ENCODE measurements at regions not wholly inside any gene's neighbourhood (a gene's known extent, or its start where the extent isn't known, plus 50 kb on each side); places are given as distances from the start of the nearest gene placed in this dataset.

DNA sequence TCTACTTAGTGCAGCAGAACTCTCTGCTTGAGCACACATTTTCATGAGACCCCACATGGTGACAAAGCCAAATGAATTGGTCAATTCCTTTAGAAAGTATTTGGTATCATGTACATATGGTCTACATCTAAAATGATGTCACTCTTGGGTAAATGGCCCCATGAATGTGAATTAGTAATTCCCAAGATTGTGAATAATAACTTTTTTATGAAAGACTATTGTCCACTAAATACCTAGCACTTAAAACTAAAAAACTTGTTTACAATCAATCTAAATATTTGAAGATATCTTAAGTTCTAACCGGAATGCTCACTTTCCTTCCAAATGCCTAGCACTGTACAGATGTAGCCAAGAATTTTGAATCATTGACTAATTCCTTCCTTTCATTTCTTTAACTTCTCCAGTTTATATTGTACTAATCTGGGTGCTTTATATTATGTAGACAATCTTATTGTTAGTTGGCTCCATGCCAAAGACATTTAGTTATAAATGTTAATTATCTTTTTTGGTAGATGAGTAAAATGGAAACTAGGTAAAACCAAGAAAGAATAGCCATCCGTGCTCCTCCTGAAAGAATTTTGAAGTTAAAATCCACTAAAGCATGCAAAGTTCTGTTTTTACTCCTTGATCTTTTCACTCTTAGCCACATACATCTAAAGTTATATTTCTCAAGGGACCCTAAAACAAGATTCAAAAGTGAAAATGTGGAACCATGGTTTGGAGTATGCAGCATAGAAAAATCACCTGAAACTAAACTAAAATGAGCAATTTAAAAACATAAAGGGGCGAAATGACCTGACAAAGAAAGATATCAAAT lies 145.0 kb upstream of the ARHGAP20 start (continued):
- TF ChIP-seq, protein P1, sequence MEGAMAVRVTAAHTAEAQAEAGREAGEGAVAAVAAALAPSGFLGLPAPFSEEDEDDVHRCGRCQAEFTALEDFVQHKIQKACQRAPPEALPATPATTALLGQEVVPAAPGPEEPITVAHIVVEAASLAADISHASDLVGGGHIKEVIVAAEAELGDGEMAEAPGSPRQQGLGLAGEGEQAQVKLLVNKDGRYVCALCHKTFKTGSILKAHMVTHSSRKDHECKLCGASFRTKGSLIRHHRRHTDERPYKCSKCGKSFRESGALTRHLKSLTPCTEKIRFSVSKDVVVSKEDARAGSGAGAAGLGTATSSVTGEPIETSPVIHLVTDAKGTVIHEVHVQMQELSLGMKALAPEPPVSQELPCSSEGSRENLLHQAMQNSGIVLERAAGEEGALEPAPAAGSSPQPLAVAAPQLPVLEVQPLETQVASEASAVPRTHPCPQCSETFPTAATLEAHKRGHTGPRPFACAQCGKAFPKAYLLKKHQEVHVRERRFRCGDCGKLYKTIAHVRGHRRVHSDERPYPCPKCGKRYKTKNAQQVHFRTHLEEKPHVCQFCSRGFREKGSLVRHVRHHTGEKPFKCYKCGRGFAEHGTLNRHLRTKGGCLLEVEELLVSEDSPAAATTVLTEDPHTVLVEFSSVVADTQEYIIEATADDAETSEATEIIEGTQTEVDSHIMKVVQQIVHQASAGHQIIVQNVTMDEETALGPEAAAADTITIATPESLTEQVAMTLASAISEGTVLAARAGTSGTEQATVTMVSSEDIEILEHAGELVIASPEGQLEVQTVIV (IDR thresholded peaks at IDR 0.05; ENCODE audit: borderline replicate concordance, partially characterized antibody): no peak
- TF ChIP-seq SMC3 (IDR thresholded peaks at IDR 0.05; ENCODE audit: borderline replicate concordance, low read length) (no peak), NFIC (IDR thresholded peaks at IDR 0.05; ENCODE audit: low read depth, low read length) (0 out of 2 replicates have a peak, but pooled peaks have one; percentile 63), POU2F2 (IDR thresholded peaks at IDR 0.05; ENCODE audit: borderline replicate concordance, low read depth, low read length) (no peak), ZNF207 (IDR thresholded peaks at IDR 0.05; ENCODE audit: borderline replicate concordance) (no peak), MYB (IDR thresholded peaks at IDR 0.05; ENCODE audit: borderline replicate concordance, low read depth, low read length) (no peak), JUNB (IDR thresholded peaks at IDR 0.05) (peak; percentile 46)
- TF ChIP-seq, protein P2, sequence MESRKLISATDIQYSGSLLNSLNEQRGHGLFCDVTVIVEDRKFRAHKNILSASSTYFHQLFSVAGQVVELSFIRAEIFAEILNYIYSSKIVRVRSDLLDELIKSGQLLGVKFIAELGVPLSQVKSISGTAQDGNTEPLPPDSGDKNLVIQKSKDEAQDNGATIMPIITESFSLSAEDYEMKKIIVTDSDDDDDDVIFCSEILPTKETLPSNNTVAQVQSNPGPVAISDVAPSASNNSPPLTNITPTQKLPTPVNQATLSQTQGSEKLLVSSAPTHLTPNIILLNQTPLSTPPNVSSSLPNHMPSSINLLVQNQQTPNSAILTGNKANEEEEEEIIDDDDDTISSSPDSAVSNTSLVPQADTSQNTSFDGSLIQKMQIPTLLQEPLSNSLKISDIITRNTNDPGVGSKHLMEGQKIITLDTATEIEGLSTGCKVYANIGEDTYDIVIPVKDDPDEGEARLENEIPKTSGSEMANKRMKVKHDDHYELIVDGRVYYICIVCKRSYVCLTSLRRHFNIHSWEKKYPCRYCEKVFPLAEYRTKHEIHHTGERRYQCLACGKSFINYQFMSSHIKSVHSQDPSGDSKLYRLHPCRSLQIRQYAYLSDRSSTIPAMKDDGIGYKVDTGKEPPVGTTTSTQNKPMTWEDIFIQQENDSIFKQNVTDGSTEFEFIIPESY (IDR thresholded peaks at IDR 0.05): no peak

Measured in GM12878 (cell line).